ENCODE measurements at regions not wholly inside any gene's neighbourhood (a gene's known extent, or its start where the extent isn't known, plus 50 kb on each side); places are given as distances from the start of the nearest gene placed in this dataset.

- no peak for DNase-seq
- intact Hi-C loops (cut with DNase I, micrococcal nuclease): no loop called here
- no peak overlapping the region for H3K4me3 ChIP-seq
- no peaks in the 10 kb centered on the region for H3K4me1 ChIP-seq (ENCODE audit: low read depth)
- H3K9me3 ChIP-seq: peaks cover 44% of the 10 kb centered on the region
- no peaks in the 10 kb centered on the region for H3K36me3 ChIP-seq (ENCODE audit: low read depth)
- TF ChIP-seq CTCF (IDR thresholded peaks at IDR 0.05): no peak
- no peak for ATAC-seq
Measured at GRCh38 chr13:19239114-19239860, 57.7 kb upstream of the TUBA3C start.
